ENCODE measurements at regions not wholly inside any gene's neighbourhood (a gene's known extent, or its start where the extent isn't known, plus 50 kb on each side); places are given as distances from the start of the nearest gene placed in this dataset.

DNA sequence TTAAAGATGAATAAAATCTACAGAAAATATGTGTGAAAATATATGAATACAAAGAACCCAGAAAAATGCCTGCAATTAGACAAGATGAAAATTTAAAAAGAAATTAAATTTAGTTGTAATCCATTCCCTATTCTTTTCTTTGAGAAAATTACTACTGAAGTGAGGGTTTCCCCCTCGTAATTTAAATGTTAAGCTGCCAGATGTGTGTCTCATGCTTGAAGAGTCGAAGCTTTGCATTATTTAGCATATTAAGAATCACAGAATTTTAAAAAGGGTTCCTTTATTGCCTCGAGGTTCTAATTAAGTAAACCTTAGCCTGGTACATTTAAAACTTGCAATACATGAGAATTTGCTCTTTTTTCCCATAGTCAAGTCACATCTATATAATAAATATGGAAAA, 630.1 kb downstream of the TFAP2A start:
- H2AFZ ChIP-seq (ENCODE audit: low read length): no peak overlapping the region
- TF ChIP-seq CBX1 (IDR thresholded peaks at IDR 0.05; ENCODE audit: low read depth): no peak
- no peak for TF ChIP-seq ZIK1 (CRISPR knock-in tag; IDR thresholded peaks at IDR 0.05; ENCODE audit: borderline replicate concordance, low read depth)
- no peak for TF ChIP-seq KDM3A (CRISPR knock-in tag; IDR thresholded peaks at IDR 0.05; ENCODE audit: low read depth)
- TF ChIP-seq MAFK (conservative IDR thresholded peaks at IDR 0.05 in 1 of 2, IDR thresholded peaks at IDR 0.05 in 1 of 2; ENCODE audit: low read length in 2 of 2): no peak
- no peak for TF ChIP-seq ZNF101 (CRISPR knock-in tag; IDR thresholded peaks at IDR 0.05; ENCODE audit: borderline replicate concordance, low read depth)
- no peak for TF ChIP-seq ZSCAN20 (CRISPR knock-in tag; IDR thresholded peaks at IDR 0.05; ENCODE audit: borderline replicate concordance)
- TF ChIP-seq, protein P1, sequence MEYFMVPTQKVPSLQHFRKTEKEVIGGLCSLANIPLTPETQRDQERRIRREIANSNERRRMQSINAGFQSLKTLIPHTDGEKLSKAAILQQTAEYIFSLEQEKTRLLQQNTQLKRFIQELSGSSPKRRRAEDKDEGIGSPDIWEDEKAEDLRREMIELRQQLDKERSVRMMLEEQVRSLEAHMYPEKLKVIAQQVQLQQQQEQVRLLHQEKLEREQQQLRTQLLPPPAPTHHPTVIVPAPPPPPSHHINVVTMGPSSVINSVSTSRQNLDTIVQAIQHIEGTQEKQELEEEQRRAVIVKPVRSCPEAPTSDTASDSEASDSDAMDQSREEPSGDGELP (IDR thresholded peaks at IDR 0.05; ENCODE audit: borderline replicate concordance, low read depth): no peak
- H3K4me2 ChIP-seq (ENCODE audit: low read depth, low read length): no peak overlapping the region
- no peaks in the 10 kb centered on the region for H3K79me2 ChIP-seq (ENCODE audit: insufficient read depth, low read length)
- ChIA-PET POLR2A (no interaction called here), CTCF (ENCODE audit: low intra/inter-chr PET ratio, low total read pairs) (no interaction called here)
- intact Hi-C loops (cut with micrococcal nuclease; ENCODE audit: unreplicated experiment) (no loop called here), in situ Hi-C loops (cut with HindIII; ENCODE audit: extremely low pct_ligation_motif_present, low pct_unique_long_range_greater_than_20kb) (no loop called here)
- ATAC-seq (no peak), FAIRE-seq (no peak), DNase-seq (ENCODE audit: low spot score) (no peak)
- H3K9ac ChIP-seq (ENCODE audit: insufficient read depth, low read depth, low read length): no peak overlapping the region
- no peaks in the 10 kb centered on the region for H3K4me1 ChIP-seq (ENCODE audit: insufficient read depth, low read length)
- no peak overlapping the region for H3K4me3 ChIP-seq (replicated peaks in 1 of 3; ENCODE audit: insufficient read depth in 1 of 3, low read depth in 2 of 3, low read length in 3 of 3)
- no peaks in the 10 kb centered on the region for H4K20me1 ChIP-seq (ENCODE audit: insufficient read depth, low read length)
- no TSS peak for BruUV-seq (replicated peaks)
- WGBS (ENCODE audit: low lambda C conversion rate): under 1% methylated on average over 3 of the region's 3 CpGs
- H3K27me3 ChIP-seq (ENCODE audit: control insufficient read depth in 1 of 2, insufficient read depth in 2 of 2, low read length in 2 of 2): no peaks in the 10 kb centered on the region
- H3K36me3 ChIP-seq (replicated peaks in 1 of 2; ENCODE audit: control insufficient read depth in 1 of 2, insufficient read depth in 2 of 2, low read length in 2 of 2): no peaks in the 10 kb centered on the region
- H3K9me3 ChIP-seq (ENCODE audit: low read length): peaks cover 31% of the 10 kb centered on the region
- no peak overlapping the region for H3K27ac ChIP-seq (ENCODE audit: extremely low read length, insufficient read depth, low read length)

DNA sequence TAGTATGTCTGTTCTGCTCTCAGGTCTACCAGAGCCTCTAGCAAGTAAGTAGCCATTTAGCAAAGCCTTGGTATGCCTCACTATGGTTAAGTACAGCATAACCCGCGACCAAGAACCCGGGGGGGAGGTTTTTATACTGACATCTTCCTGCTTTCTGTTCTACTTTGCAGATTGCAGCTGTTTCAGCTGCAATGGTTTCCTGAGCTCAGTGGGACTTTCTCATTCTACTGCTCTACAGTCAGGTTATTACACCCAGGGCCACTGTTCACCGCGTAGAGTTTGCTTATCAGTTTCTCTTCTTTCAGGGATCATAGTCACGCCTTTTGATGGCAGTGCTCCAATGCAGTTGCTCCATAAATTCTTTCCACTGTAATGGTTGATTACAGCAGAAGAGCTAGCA, 631.3 kb downstream of the TFAP2A start:
- Histone ChIP-seq H3K36me3 (replicated peaks in 1 of 2; ENCODE audit: control insufficient read depth in 1 of 2, insufficient read depth in 2 of 2, low read length in 2 of 2) (no peaks in the 10 kb centered on the region), H3K4me2 (ENCODE audit: low read depth, low read length) (no peak overlapping the region), H3K79me2 (ENCODE audit: insufficient read depth, low read length) (no peaks in the 10 kb centered on the region), H3K9me3 (ENCODE audit: low read length) (peaks cover 32% of the 10 kb centered on the region), H3K9ac (ENCODE audit: insufficient read depth, low read depth, low read length) (no peak overlapping the region), H3K4me1 (ENCODE audit: insufficient read depth, low read length) (no peaks in the 10 kb centered on the region), H3K27me3 (ENCODE audit: control insufficient read depth in 1 of 2, insufficient read depth in 2 of 2, low read length in 2 of 2) (no peaks in the 10 kb centered on the region), H3K27ac (ENCODE audit: extremely low read length, insufficient read depth, low read length) (no peak overlapping the region), H2AFZ (ENCODE audit: low read length) (no peak overlapping the region), H3K4me3 (replicated peaks in 1 of 3; ENCODE audit: insufficient read depth in 1 of 3, low read depth in 2 of 3, low read length in 3 of 3) (no peak overlapping the region), H4K20me1 (ENCODE audit: insufficient read depth, low read length) (no peaks in the 10 kb centered on the region)
- ATAC-seq (no peak), DNase-seq (ENCODE audit: low spot score) (no peak), FAIRE-seq (no peak)
- CTCF ChIA-PET (ENCODE audit: low intra/inter-chr PET ratio, low total read pairs): no interaction called here
- intact Hi-C loops (cut with micrococcal nuclease; ENCODE audit: unreplicated experiment) (no loop called here), in situ Hi-C loops (cut with HindIII; ENCODE audit: extremely low pct_ligation_motif_present, low pct_unique_long_range_greater_than_20kb) (no loop called here)
- POLR2A ChIA-PET: no interaction called here
- BruUV-seq (replicated peaks): no TSS peak
- 0% methylated on average over 6 of the region's 6 CpGs for WGBS (ENCODE audit: low lambda C conversion rate)
- TF ChIP-seq ZSCAN21 (CRISPR knock-in tag; IDR thresholded peaks at IDR 0.05; ENCODE audit: borderline replicate concordance) (no peak), TAF1 (CRISPR knock-in tag; IDR thresholded peaks at IDR 0.05) (no peak), MLX (CRISPR knock-in tag; IDR thresholded peaks at IDR 0.05) (no peak), ZNF569 (CRISPR knock-in tag; IDR thresholded peaks at IDR 0.05; ENCODE audit: borderline replicate concordance) (no peak)
- TF ChIP-seq, protein P2, sequence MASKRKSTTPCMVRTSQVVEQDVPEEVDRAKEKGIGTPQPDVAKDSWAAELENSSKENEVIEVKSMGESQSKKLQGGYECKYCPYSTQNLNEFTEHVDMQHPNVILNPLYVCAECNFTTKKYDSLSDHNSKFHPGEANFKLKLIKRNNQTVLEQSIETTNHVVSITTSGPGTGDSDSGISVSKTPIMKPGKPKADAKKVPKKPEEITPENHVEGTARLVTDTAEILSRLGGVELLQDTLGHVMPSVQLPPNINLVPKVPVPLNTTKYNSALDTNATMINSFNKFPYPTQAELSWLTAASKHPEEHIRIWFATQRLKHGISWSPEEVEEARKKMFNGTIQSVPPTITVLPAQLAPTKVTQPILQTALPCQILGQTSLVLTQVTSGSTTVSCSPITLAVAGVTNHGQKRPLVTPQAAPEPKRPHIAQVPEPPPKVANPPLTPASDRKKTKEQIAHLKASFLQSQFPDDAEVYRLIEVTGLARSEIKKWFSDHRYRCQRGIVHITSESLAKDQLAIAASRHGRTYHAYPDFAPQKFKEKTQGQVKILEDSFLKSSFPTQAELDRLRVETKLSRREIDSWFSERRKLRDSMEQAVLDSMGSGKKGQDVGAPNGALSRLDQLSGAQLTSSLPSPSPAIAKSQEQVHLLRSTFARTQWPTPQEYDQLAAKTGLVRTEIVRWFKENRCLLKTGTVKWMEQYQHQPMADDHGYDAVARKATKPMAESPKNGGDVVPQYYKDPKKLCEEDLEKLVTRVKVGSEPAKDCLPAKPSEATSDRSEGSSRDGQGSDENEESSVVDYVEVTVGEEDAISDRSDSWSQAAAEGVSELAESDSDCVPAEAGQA (IDR thresholded peaks at IDR 0.05; ENCODE audit: low read depth): no peak
- TF ChIP-seq, protein P2 (CRISPR knock-in tag; IDR thresholded peaks at IDR 0.05; ENCODE audit: borderline replicate concordance): no peak

All from HepG2 (cell line).